HG02885 (cell line): ENCODE measurements at regions not wholly inside any gene's neighbourhood (a gene's known extent, or its start where the extent isn't known, plus 50 kb on each side); places are given as distances from the start of the nearest gene placed in this dataset.
"Not testable (repeated sequence)": the region's sequence is repeated elsewhere in the genome, so short reads cannot be mapped to it uniquely, and the experiment has no call there.

ENCODE experiments used
- ATAC-seq: cut with Tn5 transposase; IDR thresholded peaks from one replicate; pipeline ENCODE4 v1.9.1; 2021; ENCODE audit warnings: mild to moderate bottlenecking; ENCODE audit not compliant: unreplicated experiment, poor library complexity

DNA sequence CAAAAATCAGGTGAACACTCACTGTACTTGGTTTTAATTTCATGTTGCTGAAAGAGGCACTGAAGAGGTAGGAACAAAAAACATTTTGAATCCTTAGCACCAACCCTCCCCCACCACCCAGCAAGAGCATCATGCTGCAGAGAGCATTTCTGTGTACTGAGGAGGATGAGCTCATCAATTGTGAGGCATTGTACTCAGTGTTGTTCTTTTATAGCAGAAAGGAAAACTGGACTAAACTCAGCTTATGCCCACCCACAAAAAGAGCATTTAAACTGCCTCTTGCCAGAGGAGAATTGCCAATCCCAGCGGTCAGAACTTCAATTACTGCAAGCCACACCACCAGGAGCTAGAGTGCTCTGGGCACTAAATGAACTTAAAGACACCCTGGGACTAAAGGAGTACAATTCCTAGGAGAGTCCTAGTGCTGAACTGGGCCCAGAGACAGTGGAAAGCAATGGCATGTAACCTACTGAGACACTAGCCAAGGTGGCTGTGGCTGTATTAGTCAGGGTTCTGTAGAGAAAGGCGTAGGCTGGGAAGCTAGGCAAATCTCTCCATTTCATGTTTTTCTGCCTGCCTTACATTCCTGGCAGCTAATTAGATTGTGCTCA, 280.7 kb upstream of the KLHL4 start:
- no peak for ATAC-seq

DNA sequence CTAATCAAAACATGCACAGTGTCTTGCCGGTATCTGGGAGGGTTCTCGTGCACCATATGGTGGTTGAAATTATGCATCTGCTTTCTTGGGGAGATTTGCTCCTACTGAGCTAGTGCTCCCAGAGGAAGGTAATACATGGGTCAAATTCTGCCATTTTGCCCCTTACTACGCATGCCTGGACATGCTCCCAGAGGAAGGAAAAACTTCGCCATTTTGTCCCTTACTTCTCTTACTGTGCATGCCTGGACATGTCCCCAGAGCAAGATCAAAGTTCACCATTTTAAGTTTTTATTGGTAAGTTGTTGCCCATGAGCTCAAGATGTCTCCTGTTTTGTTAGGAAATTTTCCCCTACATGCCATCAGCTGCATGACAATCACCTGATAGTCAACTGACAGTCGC, 252.1 kb upstream of the KLHL4 start:
- no peak for ATAC-seq

DNA sequence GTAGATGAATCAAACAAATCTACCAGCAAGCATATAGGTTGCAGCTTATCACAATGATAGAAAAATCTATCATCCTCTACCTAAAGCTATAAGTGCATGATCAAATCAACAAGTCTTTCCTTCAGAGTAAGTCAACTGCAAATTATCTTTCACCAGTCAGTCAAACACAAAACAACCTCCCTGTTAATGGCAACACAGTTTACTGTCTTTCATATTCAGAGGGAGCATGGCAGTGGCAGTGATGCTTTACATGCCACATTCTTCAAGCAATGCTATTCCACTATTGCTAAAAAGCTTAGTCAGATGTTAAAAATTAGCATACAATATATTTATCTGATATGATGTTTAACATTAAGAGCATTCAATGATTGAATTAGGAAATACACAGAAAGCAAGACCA, 245.1 kb upstream of the KLHL4 start:
- no peak for ATAC-seq

DNA sequence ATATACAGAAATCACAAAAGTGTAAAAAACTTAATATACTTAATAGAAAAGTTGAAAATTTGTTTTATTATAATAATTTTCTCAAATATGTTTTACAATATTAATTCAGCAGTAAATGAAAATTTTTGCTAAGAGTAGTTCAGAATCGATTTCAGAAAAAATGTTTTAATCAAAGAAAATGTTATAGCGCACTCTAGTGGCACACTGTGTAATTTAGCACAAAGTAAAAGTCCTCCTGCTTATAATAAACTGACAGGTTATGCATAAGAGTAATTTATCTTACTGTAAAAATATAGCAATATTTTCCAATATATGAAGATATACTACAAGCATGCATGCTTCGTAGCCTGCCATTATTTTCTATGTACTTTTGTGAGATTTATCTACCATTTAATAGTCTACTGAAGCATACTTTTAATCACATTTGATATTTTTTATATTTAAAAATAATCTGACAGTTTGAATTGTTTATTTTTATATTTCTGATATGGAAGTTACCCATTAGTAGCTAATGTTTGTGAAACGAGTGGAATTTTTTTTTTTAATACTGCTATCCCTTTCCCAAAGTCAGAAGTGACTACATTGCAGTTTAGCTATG, 217.9 kb upstream of the KLHL4 start:
- ATAC-seq, result peak; percentile 67

DNA sequence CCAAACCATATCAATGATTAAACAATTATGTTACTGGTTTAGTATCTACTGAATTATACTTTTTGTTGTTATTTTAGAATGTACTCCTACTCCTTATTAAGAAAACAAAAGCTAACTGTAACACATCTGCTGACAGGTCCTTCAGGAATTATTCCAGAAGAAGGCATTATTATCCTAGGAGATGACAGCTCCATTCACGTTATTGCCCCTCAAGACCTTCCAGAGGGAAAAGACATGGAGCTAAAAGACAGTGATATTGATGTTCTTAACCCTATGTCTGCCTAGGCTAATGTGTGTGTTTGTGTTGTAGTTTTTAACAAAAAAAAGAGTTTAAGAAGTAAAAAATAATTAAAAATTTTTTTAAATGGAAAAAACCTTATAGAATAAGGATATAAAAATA, 206.8 kb upstream of the KLHL4 start:
- no peak for ATAC-seq

DNA sequence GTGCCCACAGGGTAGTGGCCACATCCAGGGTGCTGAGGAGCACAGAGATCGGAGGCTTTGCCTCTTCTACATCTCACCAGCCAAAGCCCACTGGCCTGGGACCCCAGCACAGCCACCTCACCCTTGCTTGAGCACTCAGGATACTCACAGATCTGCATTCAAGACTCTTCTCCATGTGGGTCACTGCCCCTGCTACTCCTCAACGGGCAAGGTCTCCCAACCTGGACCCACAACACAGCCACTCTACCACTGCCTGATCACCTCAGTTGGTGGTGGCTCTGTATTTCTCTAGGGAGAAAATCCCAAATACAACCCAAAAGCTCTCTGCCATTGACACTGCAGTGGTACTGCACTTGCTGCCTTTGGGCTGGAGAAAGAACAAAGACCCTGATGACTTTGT, 190.3 kb upstream of the KLHL4 start:
- no peak for ATAC-seq

DNA sequence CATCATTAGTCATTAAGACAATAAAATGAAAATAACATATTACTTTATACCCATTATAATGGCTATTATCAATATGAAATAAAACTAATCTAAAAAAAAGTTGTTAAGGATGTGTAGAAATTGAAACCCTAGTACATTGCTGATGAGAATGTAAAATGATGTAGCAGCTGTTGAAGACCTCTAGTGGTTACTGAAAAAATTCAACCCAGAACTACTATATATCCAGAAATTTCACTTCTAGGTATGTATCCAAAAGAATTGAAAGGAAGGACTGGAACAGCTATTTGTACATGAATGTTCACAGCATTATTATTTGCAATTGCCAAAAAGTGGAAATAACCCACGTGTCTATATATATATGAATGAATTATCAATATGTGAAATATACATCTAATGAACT, 180.3 kb upstream of the KLHL4 start:
- ATAC-seq, result no peak

DNA sequence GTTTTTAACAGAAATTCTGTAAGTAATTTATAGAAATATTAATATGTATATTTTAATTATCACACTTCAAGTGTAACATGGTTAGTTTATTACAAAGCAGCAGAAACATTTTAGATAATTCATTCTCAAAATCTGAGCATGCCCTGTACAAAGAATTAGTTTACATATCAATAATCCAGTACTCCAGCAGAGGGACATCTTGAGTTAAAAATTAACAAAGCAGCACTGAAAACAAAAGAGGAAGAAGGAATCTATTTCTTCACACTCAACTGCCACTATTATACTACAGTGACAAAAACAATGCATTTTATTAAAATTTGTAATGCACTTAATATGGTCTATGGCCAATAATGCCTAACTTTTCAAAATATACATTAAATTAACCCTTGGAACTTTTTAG, 179.1 kb upstream of the KLHL4 start:
- ATAC-seq, result peak; percentile 86

DNA sequence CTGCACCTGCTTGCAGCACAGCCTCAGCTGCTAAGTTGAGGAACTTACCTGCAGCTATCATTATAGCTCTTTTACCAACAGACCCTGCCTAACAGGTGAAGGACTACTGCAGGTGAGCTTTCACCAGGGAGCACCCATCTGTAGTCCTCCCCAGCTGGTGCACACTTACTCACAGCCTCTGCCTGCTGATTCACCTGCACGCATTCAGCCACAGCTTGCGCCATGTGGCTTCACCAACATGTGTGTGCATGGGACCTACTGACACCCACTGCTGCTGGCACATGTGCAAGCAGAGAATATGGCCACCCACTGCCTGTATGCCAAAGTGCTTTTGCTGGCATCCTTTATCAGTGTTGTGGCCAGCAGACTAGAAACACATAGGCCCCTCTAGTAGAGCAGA, 146.7 kb upstream of the KLHL4 start:
- ATAC-seq, result no peak

DNA sequence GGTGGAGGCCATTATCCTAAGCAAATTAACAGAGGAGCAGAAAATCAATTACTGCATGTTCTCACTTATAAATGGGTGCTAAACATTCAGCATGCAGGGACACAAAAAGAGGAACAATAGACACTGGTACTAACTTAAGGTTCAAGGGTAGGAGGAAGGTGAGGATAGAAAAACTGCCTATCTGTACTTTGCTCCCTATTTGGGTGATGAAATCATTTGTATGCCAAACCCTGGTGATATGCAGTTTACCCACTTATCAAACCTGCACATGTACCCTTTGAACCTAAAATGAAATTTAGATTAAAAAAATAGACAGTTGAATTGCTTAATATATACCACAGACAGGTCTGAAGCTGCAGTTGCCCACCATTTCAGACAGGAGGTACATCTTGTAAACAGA, 143.3 kb upstream of the KLHL4 start:
- ATAC-seq, result no peak

DNA sequence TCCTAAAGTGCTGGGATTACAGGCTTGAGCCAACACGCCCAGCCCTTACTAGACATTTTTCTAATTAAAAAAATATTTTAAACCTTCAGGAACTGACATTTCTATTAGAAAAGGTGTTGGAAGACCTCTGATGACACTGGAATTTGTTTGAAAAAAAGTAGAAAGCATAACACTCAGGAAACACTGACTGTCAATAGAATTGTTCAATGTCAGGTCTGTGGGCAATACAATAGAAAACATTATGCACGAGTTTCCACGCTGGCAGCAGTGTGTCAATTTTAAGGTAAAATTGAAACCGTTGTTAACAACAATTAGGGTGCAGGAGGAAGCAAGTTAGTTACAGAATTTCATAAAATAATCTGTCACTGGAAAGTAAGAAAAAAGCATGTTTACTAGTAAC, 140.7 kb upstream of the KLHL4 start:
- no peak for ATAC-seq

DNA sequence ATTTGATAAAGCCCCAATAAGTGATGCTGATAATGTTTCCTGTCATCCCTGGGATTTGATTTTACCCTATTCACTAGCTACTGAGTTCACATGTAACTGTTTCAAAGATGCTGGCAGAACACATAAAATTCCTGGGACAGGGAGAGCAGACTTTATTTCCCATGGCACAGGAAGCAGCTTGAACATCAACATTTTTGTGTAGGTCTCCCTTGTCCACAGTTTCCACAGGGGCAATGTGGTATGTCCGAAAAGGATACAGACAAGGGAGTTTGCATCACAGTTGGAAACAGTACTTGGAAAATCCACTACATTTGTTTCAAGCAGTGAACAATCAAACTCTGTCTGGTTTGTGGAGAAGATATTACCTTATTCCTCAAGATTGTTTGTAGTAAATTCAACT, 129.2 kb upstream of the KLHL4 start:
- ATAC-seq, result no peak

DNA sequence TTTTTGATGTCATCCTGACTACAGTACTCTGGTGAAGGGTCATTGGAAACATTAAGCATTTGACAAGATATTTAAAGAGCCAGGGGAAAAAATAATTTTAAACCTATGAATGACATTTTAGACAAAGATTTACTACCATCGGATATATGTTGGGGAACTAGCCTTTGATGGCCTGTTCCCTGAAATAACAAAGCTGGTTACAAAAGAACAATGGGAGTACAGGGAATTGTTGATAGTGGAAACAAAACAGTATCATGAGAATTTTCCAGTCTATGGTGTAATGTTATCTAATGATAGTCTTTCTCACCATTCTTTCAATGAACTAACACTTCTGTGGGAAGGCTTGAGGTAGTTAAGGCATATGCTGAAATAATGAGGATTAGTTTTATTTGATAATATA, 125.9 kb upstream of the KLHL4 start:
- ATAC-seq, result no peak

DNA sequence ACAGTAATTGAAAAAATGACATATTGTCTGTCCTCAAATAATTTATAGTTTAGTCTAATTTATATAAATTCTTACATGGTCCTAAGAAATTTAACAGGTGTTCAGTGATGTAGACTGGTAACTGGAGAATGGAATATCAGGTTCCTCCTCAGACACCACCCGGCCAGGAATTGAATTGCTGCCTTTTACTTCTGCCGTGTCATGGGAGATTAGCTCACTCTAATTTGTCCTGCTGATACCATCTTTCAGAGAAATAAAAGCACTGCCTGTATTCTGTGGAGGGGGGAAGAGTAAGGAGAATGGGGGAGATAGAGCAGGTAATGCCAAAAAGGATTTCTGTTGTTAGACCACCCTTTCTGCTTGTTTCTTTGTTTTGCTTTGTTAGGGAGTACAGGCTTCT, 125.2 kb upstream of the KLHL4 start:
- ATAC-seq, result no peak

DNA sequence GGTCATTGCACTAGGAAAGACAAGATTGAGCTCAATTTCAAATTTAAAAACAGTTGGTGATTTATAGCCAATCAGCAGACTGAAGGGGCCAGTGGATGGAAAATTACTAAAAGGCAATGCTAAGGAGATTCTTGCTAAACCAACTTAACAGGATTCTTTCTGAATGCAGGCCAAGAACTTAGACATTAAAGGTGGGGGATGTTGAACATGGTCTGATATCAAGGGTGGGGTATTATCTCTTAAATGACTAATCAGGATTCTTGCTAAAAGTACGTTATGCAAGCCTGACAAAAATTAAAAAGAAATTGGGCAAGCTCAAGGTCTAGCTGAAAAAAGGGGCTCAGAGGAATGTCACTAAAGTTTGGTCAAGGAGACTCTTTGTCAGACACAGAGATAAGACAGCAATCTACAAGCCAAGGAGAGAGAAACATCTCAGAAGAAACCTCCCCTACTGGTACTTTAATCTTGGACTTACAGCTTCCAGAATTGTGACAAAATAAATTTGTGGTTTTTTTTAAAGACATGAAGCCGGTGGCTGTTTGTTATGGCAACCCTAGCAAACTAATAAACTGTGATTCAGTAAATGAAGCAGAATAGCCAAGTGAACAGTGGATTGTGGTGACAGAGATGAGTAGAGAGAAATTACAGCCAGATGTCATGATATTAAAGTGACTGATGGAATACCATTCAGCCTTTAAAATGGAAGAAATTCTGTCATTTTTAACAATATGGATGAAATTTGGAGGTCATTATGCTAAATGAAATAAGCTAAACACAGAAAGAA, 120.3 kb upstream of the KLHL4 start:
- ATAC-seq, result no peak

DNA sequence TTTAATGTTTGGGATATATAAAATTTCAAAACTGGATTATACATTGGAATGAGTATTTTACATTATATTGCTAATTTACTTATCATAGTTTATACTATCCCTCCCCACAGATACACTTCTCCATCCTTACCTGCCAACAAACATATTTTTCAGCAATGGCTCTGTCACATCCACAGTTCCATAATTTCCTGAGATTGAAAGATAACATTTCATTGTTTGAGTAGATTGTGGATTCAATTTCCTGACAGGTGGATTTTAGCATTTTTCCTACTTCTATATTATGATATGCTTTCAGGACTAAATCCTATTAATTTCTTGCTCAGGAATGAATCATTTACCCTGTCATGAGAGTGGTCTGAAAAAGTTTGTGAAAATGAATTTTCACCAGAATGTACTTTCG, 115.3 kb upstream of the KLHL4 start:
- no peak for ATAC-seq

DNA sequence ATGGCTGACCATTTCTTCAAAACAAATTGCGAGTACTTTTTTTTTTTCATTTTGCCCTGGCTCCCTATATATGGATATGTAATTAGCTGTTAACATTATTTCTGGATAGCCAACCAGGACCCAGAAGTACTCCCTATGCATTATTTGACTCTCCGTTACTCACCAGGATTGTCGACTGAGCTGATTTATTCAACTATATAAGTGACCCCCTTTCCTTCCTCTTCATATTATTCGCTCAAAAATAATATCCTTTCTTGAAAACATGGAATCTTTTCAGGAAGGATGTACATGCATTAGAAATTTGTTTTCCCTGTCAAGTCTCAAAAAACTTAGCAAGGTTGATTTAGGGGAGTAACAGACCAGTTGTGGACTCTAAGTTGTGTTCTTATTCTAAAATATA, 114.1 kb upstream of the KLHL4 start:
- no peak for ATAC-seq

DNA sequence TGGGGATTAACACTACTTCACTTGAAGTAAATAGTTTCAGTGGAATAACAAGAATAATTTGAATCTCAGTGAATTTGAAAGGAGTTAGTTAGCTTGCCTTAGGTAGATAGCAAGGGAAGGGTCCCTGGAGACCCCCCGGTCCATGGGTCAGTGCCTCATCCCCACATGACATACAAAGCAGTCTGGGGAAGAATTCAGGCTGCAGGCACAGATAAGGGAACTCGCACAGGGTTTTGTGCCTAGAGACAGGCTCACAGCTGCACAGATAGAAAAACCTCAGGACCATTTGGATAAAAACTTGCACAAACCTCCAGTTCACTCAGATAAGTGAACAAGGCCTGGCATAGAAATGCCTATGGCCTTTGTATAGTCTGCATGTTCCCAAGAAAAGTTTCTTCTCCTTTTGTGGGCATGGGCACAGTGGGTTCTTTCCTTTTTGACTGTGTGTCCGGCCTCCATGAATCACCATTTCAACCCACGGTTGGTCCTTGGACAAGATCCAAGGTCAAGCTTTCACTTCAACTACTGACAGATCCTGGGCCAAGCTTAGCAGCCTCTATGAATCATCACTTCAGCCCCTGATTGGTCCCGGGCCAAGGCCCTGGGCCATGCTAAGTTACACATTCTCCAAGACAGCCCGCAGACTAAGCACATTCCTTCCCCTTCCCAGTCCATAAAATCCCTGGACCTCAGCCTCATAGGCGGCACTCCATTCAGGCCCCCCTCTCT, 108.3 kb upstream of the KLHL4 start:
- no peak for ATAC-seq

DNA sequence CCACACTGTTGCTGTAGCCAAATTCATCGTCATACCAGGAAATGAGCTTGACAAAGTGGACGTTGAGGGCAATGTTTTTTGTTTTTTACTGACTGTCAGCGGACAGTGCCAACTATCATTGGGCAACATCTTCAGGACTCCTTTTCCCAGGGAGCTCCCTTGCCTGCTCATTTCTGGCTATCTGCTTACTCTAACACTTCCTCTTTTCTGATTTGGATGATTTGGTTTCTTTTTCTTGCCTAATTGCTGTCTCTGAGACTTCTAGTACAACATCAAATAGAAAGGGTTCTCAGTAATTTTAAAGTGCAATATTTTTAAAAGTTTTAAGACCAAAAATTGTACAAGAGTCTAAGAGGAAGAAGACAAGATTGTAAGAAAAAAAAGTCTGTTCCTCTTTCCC, 92.0 kb upstream of the KLHL4 start:
- no peak for ATAC-seq

DNA sequence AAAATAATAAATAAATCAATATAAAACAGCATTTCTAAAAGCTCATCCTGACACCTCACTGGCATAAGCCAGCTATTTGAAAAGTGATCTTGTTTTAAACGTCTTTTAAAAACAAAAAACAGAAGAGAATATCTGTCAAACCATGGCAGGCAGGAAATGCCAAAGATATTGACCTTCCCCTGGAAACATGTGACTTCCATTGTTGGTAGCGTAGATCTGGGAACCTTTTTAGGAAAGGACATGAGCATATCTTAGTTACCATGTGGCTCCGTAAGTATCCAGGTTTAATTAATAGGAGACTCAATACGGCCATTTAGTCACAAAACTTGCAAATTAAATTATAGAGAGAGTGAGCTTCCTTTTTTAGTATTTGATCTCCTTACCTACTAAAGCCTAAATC, 83.0 kb upstream of the KLHL4 start:
- no peak for ATAC-seq

DNA sequence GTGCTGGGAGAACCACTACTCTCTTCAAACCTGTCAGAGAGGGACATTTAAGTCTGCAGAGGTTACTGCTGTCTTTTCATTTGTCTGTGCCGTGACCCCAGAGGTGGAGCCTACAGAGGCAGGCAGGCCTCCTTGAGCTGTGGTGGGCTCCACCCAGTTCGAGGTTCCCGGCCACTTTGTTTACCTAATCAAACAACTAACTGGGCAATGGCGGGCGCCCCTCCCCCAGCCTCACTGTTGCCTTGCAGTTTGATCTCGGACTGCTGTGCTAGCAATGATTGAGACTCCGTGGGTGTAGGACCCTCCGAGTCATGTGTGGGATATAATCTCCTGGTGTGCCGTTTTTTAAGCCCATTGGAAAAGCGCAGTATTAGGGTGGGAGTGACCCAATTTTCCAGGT, 69.0 kb upstream of the KLHL4 start:
- ATAC-seq, result not testable (repeated sequence)
